Endothelial cell of umbilical vein (primary cell): ENCODE measurements at regions not wholly inside any gene's neighbourhood (a gene's known extent, or its start where the extent isn't known, plus 50 kb on each side); places are given as distances from the start of the nearest gene placed in this dataset.
"Not testable (repeated sequence)": the region's sequence is repeated elsewhere in the genome, so short reads cannot be mapped to it uniquely, and the experiment has no call there.

ENCODE experiments used
- BruUV-seq: library from RNA; stranded (reverse); fragments of 400-500 nt; replicated peaks from 2 replicates; lab custom pipeline; 2021; lab: Mats Ljungman, UMichigan
- CTCF ChIA-PET: fragments of 300-600, 350-600 bp; sonication (Branson Sonifier 250); formaldehyde crosslinking; loops from one replicate; lab custom pipeline; 2021; ENCODE audit warnings: antibody characterized with exemption, inconsistent platforms; lab: Charles Lee
- POLR2A ChIA-PET: fragments of 300-600, 350-600 bp; sonication (Branson Sonifier 250); formaldehyde crosslinking; loops from one replicate; lab custom pipeline; 2021; ENCODE audit warnings: antibody characterized with exemption, inconsistent platforms; lab: Charles Lee
- DNase-seq: peaks from one replicate; pipeline ENCODE4 v3.0.0-alpha.2; 2011; ENCODE audit warnings: low read depth, low spot score
- FAIRE-seq: peaks from 2 replicates; lab custom pipeline; 2011; peaks lifted over from hg19 to GRCh38; lab: Jason Lieb, UNC
- H2AFZ ChIP-seq: 2 replicates; pipeline ENCODE4 v1.6.0; 2012; ENCODE audit warnings: low read depth, low read length, control low read depth, inconsistent platforms
- H3K27ac ChIP-seq: 2 replicates; pipeline ENCODE4 v1.5.1; 2011; ENCODE audit warnings: low read depth, mild to moderate bottlenecking, control low read depth, low read length, moderate library complexity; ENCODE audit not compliant: insufficient read depth
- H3K27me3 ChIP-seq, 2 experiments: 2 replicates each; pipeline versions ENCODE4 v1.6.0 to v1.6.1; 2011; ENCODE audit warnings: low read length in 2 of 2, mixed read lengths in 1 of 2; ENCODE audit not compliant: control insufficient read depth in 2 of 2, insufficient read depth in 2 of 2
- H3K36me3 ChIP-seq, 2 experiments: 2 replicates in 1 of 2; 3 replicates in 1 of 2; pipeline ENCODE4 v1.5.1; 2011; ENCODE audit warnings: low read length in 2 of 2, mild to moderate bottlenecking in 1 of 2, moderate library complexity in 1 of 2; ENCODE audit not compliant: control insufficient read depth in 2 of 2, insufficient read depth in 2 of 2; ENCODE audit errors: extremely low read depth in 1 of 2
- H3K4me1 ChIP-seq: 3 replicates; pipeline ENCODE4 v1.5.1; 2011; ENCODE audit warnings: mild to moderate bottlenecking, low read length; ENCODE audit not compliant: control insufficient read depth, insufficient read depth; ENCODE audit errors: extremely low read depth
- H3K4me2 ChIP-seq: 2 replicates; pipeline ENCODE4 v1.6.1; 2011; ENCODE audit warnings: low read length, control low read depth, mixed read lengths; ENCODE audit not compliant: insufficient read depth
- H3K4me3 ChIP-seq, 3 experiments: fragments of 200-600 bp in 1 of 3; sonication (generic), shearing (Covaris generic) in 1 of 3; replicated peaks in 1 of 3; 2 replicates each; pipeline ENCODE4 v1.5.1; 2011 to 2016; ENCODE audit warnings: control low read depth in 3 of 3, low read length in 3 of 3, mild to moderate bottlenecking in 2 of 3, inconsistent platforms in 1 of 3, low read depth in 1 of 3, moderate library complexity in 1 of 3; ENCODE audit not compliant: insufficient read depth in 1 of 3
- H3K79me2 ChIP-seq: 2 replicates; pipeline ENCODE4 v1.6.0; 2012; ENCODE audit warnings: low read length, inconsistent platforms; ENCODE audit not compliant: control insufficient read depth, insufficient read depth
- H3K9ac ChIP-seq: replicated peaks from 2 replicates; pipeline ENCODE3; 2011; ENCODE audit warnings: low read length, control low read depth; ENCODE audit not compliant: insufficient read depth; ENCODE audit errors: extremely low read depth
- H3K9me1 ChIP-seq: replicated peaks from 3 replicates; pipeline ENCODE4 v1.6.0; 2011; ENCODE audit warnings: mild to moderate bottlenecking, low read length; ENCODE audit not compliant: control insufficient read depth, insufficient read depth; ENCODE audit errors: extremely low read depth
- H3K9me3 ChIP-seq: replicated peaks from 2 replicates; pipeline ENCODE4 v1.5.1; 2012; ENCODE audit warnings: low read length, inconsistent platforms; ENCODE audit not compliant: control insufficient read depth, insufficient read depth
- H4K20me1 ChIP-seq: replicated peaks from 2 replicates; pipeline ENCODE3; 2011; ENCODE audit warnings: mild to moderate bottlenecking, low read length; ENCODE audit not compliant: control insufficient read depth, insufficient read depth; ENCODE audit errors: extremely low read depth
- dilution Hi-C: fragments of 300-500 bp; cut with MboI; formaldehyde crosslinking; loops from one replicate; pipeline ENCODE4 v1.15.0; 2019; ENCODE audit warnings: low sequenced_read_pairs; ENCODE audit not compliant: extremely low pct_ligation_motif_present
- intact Hi-C: fragments of 100-400 bp; cut with micrococcal nuclease; formaldehyde crosslinking; loops from one replicate; pipeline ENCODE4 v1.10.0; 2022

GRCh38 chr2:132289138-132289537, 127.4 kb upstream of the ANKRD30BL start:
- FAIRE-seq, H3K79me2 ChIP-seq, POLR2A ChIA-PET, H3K4me3 ChIP-seq, H3K4me1 ChIP-seq, H3K4me2 ChIP-seq, CTCF ChIA-PET, H3K36me3 ChIP-seq, H4K20me1 ChIP-seq, dilution Hi-C loops, DNase-seq, H3K9me3 ChIP-seq, H3K9me1 ChIP-seq, intact Hi-C loops, H3K9ac ChIP-seq, H3K27ac ChIP-seq, H2AFZ ChIP-seq, H3K27me3 ChIP-seq, BruUV-seq: not testable (repeated sequence)

GRCh38 chr2:132289812-132290211, 126.8 kb upstream of the GPR39 start:
- CTCF ChIA-PET = not testable (repeated sequence)

GRCh38 chr2:132300592-132301378, 115.8 kb upstream of the GPR39 start:
- H3K36me3 ChIP-seq, H3K79me2 ChIP-seq, H3K27me3 ChIP-seq, H3K4me2 ChIP-seq, DNase-seq, POLR2A ChIA-PET, CTCF ChIA-PET, dilution Hi-C loops, H3K9me1 ChIP-seq, intact Hi-C loops, H2AFZ ChIP-seq, H3K27ac ChIP-seq, H3K4me3 ChIP-seq, H4K20me1 ChIP-seq, H3K4me1 ChIP-seq, FAIRE-seq, H3K9ac ChIP-seq, H3K9me3 ChIP-seq, BruUV-seq: not testable (repeated sequence)

More at GRCh38 chr2:132289812-132290211, 126.8 kb upstream of the GPR39 start:
- H3K4me3 ChIP-seq, H3K4me1 ChIP-seq, BruUV-seq, intact Hi-C loops, H3K9me3 ChIP-seq, H3K9ac ChIP-seq, H2AFZ ChIP-seq, H3K79me2 ChIP-seq, H4K20me1 ChIP-seq, H3K4me2 ChIP-seq, H3K27me3 ChIP-seq, dilution Hi-C loops, FAIRE-seq, H3K9me1 ChIP-seq, POLR2A ChIA-PET, H3K27ac ChIP-seq, H3K36me3 ChIP-seq, DNase-seq: not testable (repeated sequence)

GRCh38 chr2:132304661-132305380, 111.8 kb upstream of the GPR39 start:
- H3K4me3 ChIP-seq, H3K9me1 ChIP-seq, H3K9ac ChIP-seq, H3K79me2 ChIP-seq, dilution Hi-C loops, intact Hi-C loops, CTCF ChIA-PET, H2AFZ ChIP-seq, H3K27ac ChIP-seq, H4K20me1 ChIP-seq, H3K4me1 ChIP-seq, H3K9me3 ChIP-seq, H3K36me3 ChIP-seq, BruUV-seq, H3K4me2 ChIP-seq, H3K27me3 ChIP-seq, POLR2A ChIA-PET, FAIRE-seq: not testable (repeated sequence)
- peak; percentile 7 for DNase-seq
